Neural progenitor cell (in vitro differentiated cells): ENCODE measurements at regions not wholly inside any gene's neighbourhood (a gene's known extent, or its start where the extent isn't known, plus 50 kb on each side); places are given as distances from the start of the nearest gene placed in this dataset.
"Not testable (repeated sequence)": the region's sequence is repeated elsewhere in the genome, so short reads cannot be mapped to it uniquely, and the experiment has no call there.

Source experiments
- EZH2 ChIP-seq: fragments of 200-600 bp; sonication (generic); IDR thresholded peaks from 2 replicates; pipeline ENCODE4 v1.6.1; 2017; ENCODE audit warnings: antibody characterized with exemption, mild to moderate bottlenecking, moderate library complexity
- TF ChIP-seq, protein P1 (sequence below): fragments of 200-600 bp; sonication (generic); IDR thresholded peaks from 2 replicates; pipeline ENCODE4 v1.5.1; 2017; ENCODE audit warnings: antibody characterized with exemption, mild to moderate bottlenecking

DNA sequence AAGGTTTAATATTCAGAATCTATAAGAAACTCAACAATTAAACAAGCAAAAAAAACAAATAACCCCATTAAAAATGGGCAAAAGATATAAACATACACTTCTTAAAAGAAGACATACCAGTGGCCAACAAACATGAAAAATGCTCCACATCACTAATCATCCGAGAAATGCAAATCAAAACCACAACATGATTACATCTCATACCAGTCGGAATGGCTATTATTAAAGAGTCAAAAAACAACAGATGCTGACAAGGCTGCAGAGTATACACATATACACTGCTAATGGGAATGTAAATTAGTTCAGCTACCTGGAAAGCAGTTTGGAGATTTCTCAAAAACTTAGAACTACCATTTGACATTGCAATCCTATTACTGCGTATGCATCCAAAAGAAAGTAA lies 81.4 kb upstream of the NEK3 start:
- TF ChIP-seq, protein P1, sequence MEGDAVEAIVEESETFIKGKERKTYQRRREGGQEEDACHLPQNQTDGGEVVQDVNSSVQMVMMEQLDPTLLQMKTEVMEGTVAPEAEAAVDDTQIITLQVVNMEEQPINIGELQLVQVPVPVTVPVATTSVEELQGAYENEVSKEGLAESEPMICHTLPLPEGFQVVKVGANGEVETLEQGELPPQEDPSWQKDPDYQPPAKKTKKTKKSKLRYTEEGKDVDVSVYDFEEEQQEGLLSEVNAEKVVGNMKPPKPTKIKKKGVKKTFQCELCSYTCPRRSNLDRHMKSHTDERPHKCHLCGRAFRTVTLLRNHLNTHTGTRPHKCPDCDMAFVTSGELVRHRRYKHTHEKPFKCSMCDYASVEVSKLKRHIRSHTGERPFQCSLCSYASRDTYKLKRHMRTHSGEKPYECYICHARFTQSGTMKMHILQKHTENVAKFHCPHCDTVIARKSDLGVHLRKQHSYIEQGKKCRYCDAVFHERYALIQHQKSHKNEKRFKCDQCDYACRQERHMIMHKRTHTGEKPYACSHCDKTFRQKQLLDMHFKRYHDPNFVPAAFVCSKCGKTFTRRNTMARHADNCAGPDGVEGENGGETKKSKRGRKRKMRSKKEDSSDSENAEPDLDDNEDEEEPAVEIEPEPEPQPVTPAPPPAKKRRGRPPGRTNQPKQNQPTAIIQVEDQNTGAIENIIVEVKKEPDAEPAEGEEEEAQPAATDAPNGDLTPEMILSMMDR, result not testable (repeated sequence)
- TF ChIP-seq EZH2, result not testable (repeated sequence)
